ENCODE measurements at regions not wholly inside any gene's neighbourhood (a gene's known extent, or its start where the extent isn't known, plus 50 kb on each side); places are given as distances from the start of the nearest gene placed in this dataset.

DNA sequence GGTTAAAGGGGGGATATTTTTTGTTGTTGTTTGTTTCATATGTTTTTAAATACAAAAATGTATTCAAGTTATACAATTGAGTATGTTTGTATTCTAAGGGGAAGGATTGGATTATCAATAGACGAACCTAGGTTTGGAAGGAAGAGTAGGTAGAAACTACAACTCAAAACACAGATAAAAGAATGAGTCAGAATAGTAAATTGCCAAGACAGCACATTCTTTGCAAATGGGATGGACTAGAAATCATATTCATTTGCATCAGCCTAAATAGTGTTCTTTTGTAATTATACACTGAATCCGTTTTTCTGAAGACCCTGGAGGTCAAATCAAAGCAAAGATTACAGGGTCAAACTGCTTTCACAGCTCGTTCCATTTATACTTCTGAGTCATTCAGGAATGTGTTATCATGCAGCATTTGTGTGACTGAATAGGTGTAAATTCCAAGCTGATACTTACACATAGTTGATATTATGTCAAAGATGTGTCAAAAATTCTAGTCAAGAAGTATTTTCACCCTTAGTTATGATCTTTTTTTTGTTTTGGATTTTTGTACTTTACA is 273.3 kb upstream of the FAT4 start:
- H3K9me3 ChIP-seq (ENCODE audit: control insufficient read depth, insufficient read depth, low read length) = no peaks in the 10 kb centered on the region
- intact Hi-C loops (cut with micrococcal nuclease) = loop anchor here (10.0 kb wide), 1 partner anchor 707 kb away; no protein-coding TSS in a partner anchor
- TF ChIP-seq SMC3 (IDR thresholded peaks at IDR 0.05; ENCODE audit: low read depth, low read length) = no peak
- peak; percentile 81 for TF ChIP-seq MAFK (IDR thresholded peaks at IDR 0.05; ENCODE audit: low read depth, low read length)
- H3K27ac ChIP-seq (ENCODE audit: insufficient read depth, low read length) = no peak overlapping the region
- ATAC-seq (ENCODE audit: low read depth) (no peak), DNase-seq (no peak)
- in situ Hi-C loops (cut with MboI; ENCODE audit: low sequenced_read_pairs) = no loop called here
- H2BK15ac ChIP-seq (ENCODE audit: low read depth, low read length) = no peak overlapping the region
- no peak overlapping the region for H3K9ac ChIP-seq (ENCODE audit: low read depth, low read length)
- no peak overlapping the region for H3K4ac ChIP-seq (ENCODE audit: low read depth, low read length)
- no TSS peak for BruUV-seq (replicated peaks)
- H4K91ac ChIP-seq (ENCODE audit: insufficient read depth, low read depth, low read length) = no peak overlapping the region
- no peak overlapping the region for H3K56ac ChIP-seq (ENCODE audit: extremely low read depth, insufficient read depth, low read length)
- no peak overlapping the region for H2BK20ac ChIP-seq (ENCODE audit: low read depth, low read length)
- H3K36me3 ChIP-seq (ENCODE audit: control insufficient read depth, insufficient read depth, low read length) = no peaks in the 10 kb centered on the region
- H3K27me3 ChIP-seq (ENCODE audit: control insufficient read depth, insufficient read depth, low read length) = no peaks in the 10 kb centered on the region
- H4K5ac ChIP-seq (ENCODE audit: low read depth, low read length) = no peak overlapping the region
- no peak overlapping the region for H3K23ac ChIP-seq (ENCODE audit: low read depth, low read length)
- no peak overlapping the region for H4K8ac ChIP-seq (ENCODE audit: low read depth in 2 of 2, low read length in 2 of 2)
- H3K9me1 ChIP-seq (ENCODE audit: insufficient read depth, low read length) = no peaks in the 10 kb centered on the region
- dilution Hi-C loops (cut with HindIII; ENCODE audit: low sequenced_read_pairs, unreplicated experiment) = no loop called here
- no peak overlapping the region for H3K4me2 ChIP-seq (ENCODE audit: low read depth, low read length)
- H2AK5ac ChIP-seq (ENCODE audit: low read depth, low read length) = no peak overlapping the region
- no peak overlapping the region for H3K4me3 ChIP-seq (ENCODE audit: insufficient read depth, low read depth, low read length)
- no peaks in the 10 kb centered on the region for H3K79me1 ChIP-seq (ENCODE audit: low read depth in 1 of 2, low read length in 2 of 2)
- CTCF ChIA-PET = no interaction called here
- no peak overlapping the region for H2BK5ac ChIP-seq (ENCODE audit: low read depth, low read length, poor library complexity, severe bottlenecking)
- no peak overlapping the region for H2AFZ ChIP-seq (replicated peaks; ENCODE audit: low read length, poor library complexity)
- H3K18ac ChIP-seq (ENCODE audit: low read depth, low read length) = no peak overlapping the region
- H4K20me1 ChIP-seq (ENCODE audit: insufficient read depth, low read length) = no peaks in the 10 kb centered on the region
- WGBS, 2 experiments (ENCODE audit: extremely low coverage in 2 of 2, insufficient read length in 1 of 2) = no CpG with 5 or more reads among the region's 3 CpGs
- POLR2A ChIA-PET (ENCODE audit: unreplicated experiment) = no interaction called here
- no peak overlapping the region for H3K14ac ChIP-seq (replicated peaks; ENCODE audit: low read depth, low read length)
- H2AK9ac ChIP-seq (replicated peaks; ENCODE audit: low read depth, low read length, poor library complexity) = no peak overlapping the region
- no peak overlapping the region for H2BK120ac ChIP-seq (ENCODE audit: low read depth, low read length)
- no peaks in the 10 kb centered on the region for H3K4me1 ChIP-seq (ENCODE audit: control insufficient read depth, insufficient read depth, low read length)

All from IMR-90 (cell line).